ENCODE measurements at regions not wholly inside any gene's neighbourhood (a gene's known extent, or its start where the extent isn't known, plus 50 kb on each side); places are given as distances from the start of the nearest gene placed in this dataset.

- Histone ChIP-seq H3K36me3 (no peaks in the 10 kb centered on the region), H3K27ac (no peak overlapping the region), H3K9me3 (no peaks in the 10 kb centered on the region), H3K4me3 (no peak overlapping the region), H3K27me3 (peaks cover 0 to 3% (median 0%) of the 10 kb centered on the region in 4 donors), H3K4me1 (peaks cover 0 to 9% (median 2%) of the 10 kb centered on the region in 4 donors)
- TF ChIP-seq CTCF (IDR thresholded peaks at IDR 0.05): no peak
- no peak for TF ChIP-seq POLR2AphosphoS5 (IDR thresholded peaks at IDR 0.05)
- TF ChIP-seq EP300 (IDR thresholded peaks at IDR 0.05): no peak
- ATAC-seq (ENCODE audit: low FRiP score in 2 of 2) (peak in 1 of 2 donors; percentile 49), DNase-seq (peak in 1 of 2 donors; percentile 63)
- WGBS, 2 donors: 92 to 96% methylated on average over 22 to 34 of the region's 40 CpGs
Measured at GRCh38 chr7:35968140-35968940, 167.5 kb downstream of the SEPTIN7 start.

GRCh38 chr7:35969066-35969465 is 168.2 kb downstream of the SEPTIN7 start:
- Histone ChIP-seq H3K4me3 (no peak overlapping the region), H3K4me1 (peaks cover 0 to 9% (median 2%) of the 10 kb centered on the region in 4 donors), H3K36me3 (no peaks in the 10 kb centered on the region), H3K27ac (no peak overlapping the region), H3K9me3 (no peaks in the 10 kb centered on the region), H3K27me3 (peaks cover 0 to 3% (median 0%) of the 10 kb centered on the region in 4 donors)
- DNase-seq: peak; percentile 30 to 45
- no peak for TF ChIP-seq POLR2A (IDR thresholded peaks at IDR 0.05)
- TF ChIP-seq EP300 (IDR thresholded peaks at IDR 0.05): no peak
- TF ChIP-seq CTCF (IDR thresholded peaks at IDR 0.05): no peak
- no peak for TF ChIP-seq POLR2AphosphoS5 (IDR thresholded peaks at IDR 0.05)
- WGBS, 2 donors: 45 to 67% methylated on average over 9 to 10 of the region's 10 CpGs
- peak in 1 of 2 donors; percentile 72 for ATAC-seq (ENCODE audit: low FRiP score in 2 of 2)

GRCh38 chr7:35970458-35970857 is 169.6 kb downstream of the SEPTIN7 start:
- no peak for TF ChIP-seq POLR2A (IDR thresholded peaks at IDR 0.05)
- no peak for TF ChIP-seq CTCF (IDR thresholded peaks at IDR 0.05)
- TF ChIP-seq EP300 (IDR thresholded peaks at IDR 0.05): no peak
- no peak for TF ChIP-seq POLR2AphosphoS5 (IDR thresholded peaks at IDR 0.05)
- no peak overlapping the region for H3K27ac ChIP-seq
- no peak for DNase-seq
- peaks cover 0 to 3% (median 0%) of the 10 kb centered on the region in 4 donors for H3K27me3 ChIP-seq
- 91 to 92% methylated on average over 2 of the region's 2 CpGs for WGBS, 2 donors
- no peak overlapping the region for H3K4me3 ChIP-seq
- H3K9me3 ChIP-seq: no peaks in the 10 kb centered on the region
- peaks cover 0 to 9% (median 2%) of the 10 kb centered on the region in 4 donors for H3K4me1 ChIP-seq
- no peak for ATAC-seq (ENCODE audit: low FRiP score in 2 of 2)
- no peaks in the 10 kb centered on the region for H3K36me3 ChIP-seq

GRCh38 chr7:35971133-35971891 is 170.5 kb downstream of the SEPTIN7 start:
- 46 to 56% methylated on average over 11 to 28 of the region's 55 CpGs for WGBS, 2 donors
- H3K4me3 ChIP-seq: peak overlapping the region in 3 of 4 donors; percentile 19 to 36 (median 29)
- H3K27ac ChIP-seq: no peak overlapping the region
- no peaks in the 10 kb centered on the region for H3K36me3 ChIP-seq
- DNase-seq: peak in 1 of 2 donors; percentile 85
- peaks cover 0 to 3% (median 0%) of the 10 kb centered on the region in 4 donors for H3K27me3 ChIP-seq
- peak in 4 of 6 experiments; percentile 35 to 41 (median 39) for TF ChIP-seq CTCF (IDR thresholded peaks at IDR 0.05)
- no peak for TF ChIP-seq EP300 (IDR thresholded peaks at IDR 0.05)
- peak in 1 of 2 donors; percentile 70 for ATAC-seq (ENCODE audit: low FRiP score in 2 of 2)
- peaks cover 0 to 9% (median 2%) of the 10 kb centered on the region in 4 donors for H3K4me1 ChIP-seq
- H3K9me3 ChIP-seq: no peaks in the 10 kb centered on the region

All from upper lobe of left lung (tissue), 6 donors.